ENCODE measurements at regions not wholly inside any gene's neighbourhood (a gene's known extent, or its start where the extent isn't known, plus 50 kb on each side); places are given as distances from the start of the nearest gene placed in this dataset.

DNA sequence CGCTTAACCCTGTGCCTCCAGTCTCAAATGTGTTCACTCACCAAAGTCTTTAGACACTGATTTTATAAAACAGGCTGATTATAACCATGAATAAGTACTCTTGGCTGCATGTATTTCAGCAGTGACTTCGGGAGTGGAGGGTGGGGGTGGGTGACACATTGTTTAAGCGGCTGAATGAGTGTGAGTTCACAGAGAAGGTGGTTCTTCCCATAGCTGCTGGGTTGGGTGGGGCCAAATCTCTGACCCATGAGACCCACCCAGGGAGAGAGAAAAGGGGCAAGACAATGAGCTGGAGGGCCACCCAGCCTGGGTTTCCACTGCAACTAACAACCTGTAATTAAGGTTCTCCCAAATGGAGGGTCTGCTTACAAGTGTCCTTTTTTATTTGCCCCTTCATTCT, 96.4 kb downstream of the SYNE3 start:
- H3K4me1 ChIP-seq, result no peaks in the 10 kb centered on the region
- H3K27me3 ChIP-seq, result no peaks in the 10 kb centered on the region
- TF ChIP-seq, protein P1, sequence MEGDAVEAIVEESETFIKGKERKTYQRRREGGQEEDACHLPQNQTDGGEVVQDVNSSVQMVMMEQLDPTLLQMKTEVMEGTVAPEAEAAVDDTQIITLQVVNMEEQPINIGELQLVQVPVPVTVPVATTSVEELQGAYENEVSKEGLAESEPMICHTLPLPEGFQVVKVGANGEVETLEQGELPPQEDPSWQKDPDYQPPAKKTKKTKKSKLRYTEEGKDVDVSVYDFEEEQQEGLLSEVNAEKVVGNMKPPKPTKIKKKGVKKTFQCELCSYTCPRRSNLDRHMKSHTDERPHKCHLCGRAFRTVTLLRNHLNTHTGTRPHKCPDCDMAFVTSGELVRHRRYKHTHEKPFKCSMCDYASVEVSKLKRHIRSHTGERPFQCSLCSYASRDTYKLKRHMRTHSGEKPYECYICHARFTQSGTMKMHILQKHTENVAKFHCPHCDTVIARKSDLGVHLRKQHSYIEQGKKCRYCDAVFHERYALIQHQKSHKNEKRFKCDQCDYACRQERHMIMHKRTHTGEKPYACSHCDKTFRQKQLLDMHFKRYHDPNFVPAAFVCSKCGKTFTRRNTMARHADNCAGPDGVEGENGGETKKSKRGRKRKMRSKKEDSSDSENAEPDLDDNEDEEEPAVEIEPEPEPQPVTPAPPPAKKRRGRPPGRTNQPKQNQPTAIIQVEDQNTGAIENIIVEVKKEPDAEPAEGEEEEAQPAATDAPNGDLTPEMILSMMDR (IDR thresholded peaks at IDR 0.05), result no peak
- TF ChIP-seq POLR2A (IDR thresholded peaks at IDR 0.05), result no peak
- no peak overlapping the region for H3K4me3 ChIP-seq
- no peak for DNase-seq
- no peaks in the 10 kb centered on the region for H3K9me3 ChIP-seq
- H3K27ac ChIP-seq, result no peak overlapping the region
- peaks cover 0 to 15% (median 0%) of the 10 kb centered on the region in 3 donors for H3K36me3 ChIP-seq

GRCh38 chr14:95419569-95419968, 96.9 kb downstream of the SYNE3 start:
- no peak for DNase-seq
- Histone ChIP-seq H3K27me3 (no peaks in the 10 kb centered on the region), H3K4me1 (no peaks in the 10 kb centered on the region), H3K27ac (no peak overlapping the region), H3K4me3 (no peak overlapping the region), H3K36me3 (peaks cover 0 to 15% (median 0%) of the 10 kb centered on the region in 3 donors), H3K9me3 (no peaks in the 10 kb centered on the region)
- no peak for TF ChIP-seq POLR2A (IDR thresholded peaks at IDR 0.05)
- TF ChIP-seq, protein P1 (IDR thresholded peaks at IDR 0.05), result no peak

DNA sequence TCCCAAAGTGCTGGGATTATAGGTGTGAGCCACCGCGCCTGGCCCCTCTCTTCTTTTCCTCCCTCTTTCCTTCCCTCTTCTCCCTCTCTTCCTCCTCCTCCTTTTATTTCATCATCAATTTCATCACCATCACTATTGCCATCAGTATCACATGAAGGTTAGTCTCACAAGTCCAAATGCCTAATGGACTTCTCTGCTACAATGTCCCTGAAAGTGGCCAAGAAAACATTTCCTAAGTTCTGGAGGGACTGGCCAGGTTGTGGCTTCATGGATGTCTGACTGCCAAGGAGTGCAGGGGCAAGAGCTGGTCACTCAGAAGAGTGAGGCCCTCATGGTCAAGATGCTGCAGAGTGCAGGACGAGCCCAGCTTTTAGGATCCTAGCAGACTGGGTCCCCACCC, 97.6 kb downstream of the SYNE3 start:
- no peak for TF ChIP-seq POLR2A (IDR thresholded peaks at IDR 0.05)
- TF ChIP-seq, protein P1 (IDR thresholded peaks at IDR 0.05), result no peak
- Histone ChIP-seq H3K27me3 (no peaks in the 10 kb centered on the region), H3K4me3 (no peak overlapping the region), H3K27ac (no peak overlapping the region), H3K4me1 (no peaks in the 10 kb centered on the region), H3K9me3 (no peaks in the 10 kb centered on the region), H3K36me3 (peaks cover 0 to 15% (median 0%) of the 10 kb centered on the region in 3 donors)
- DNase-seq, result no peak

DNA sequence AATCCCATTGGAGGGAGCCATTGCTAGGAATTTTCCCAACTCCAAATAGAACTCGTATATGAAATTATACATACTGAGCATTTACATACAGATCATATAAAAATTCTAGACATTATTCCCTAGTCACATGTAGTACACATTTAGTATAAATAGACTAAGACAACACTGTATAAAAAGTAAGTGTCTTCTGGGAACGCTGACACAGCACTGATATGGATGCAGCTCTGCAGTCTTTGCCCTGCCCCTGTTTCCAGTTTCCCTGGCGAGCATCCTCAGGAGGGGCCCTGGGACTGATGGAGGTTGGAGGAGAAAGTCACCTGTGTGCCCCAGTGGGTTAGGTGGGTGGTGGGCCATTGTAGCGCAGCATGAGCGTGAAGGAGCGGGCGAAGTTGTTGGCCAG, 97.8 kb upstream of the CLMN start:
- no peak overlapping the region for H3K4me3 ChIP-seq
- H3K27ac ChIP-seq, result no peak overlapping the region
- DNase-seq, result no peak
- peaks cover 0 to 15% (median 0%) of the 10 kb centered on the region in 3 donors for H3K36me3 ChIP-seq
- H3K9me3 ChIP-seq, result no peaks in the 10 kb centered on the region
- H3K4me1 ChIP-seq, result no peaks in the 10 kb centered on the region
- TF ChIP-seq POLR2A (IDR thresholded peaks at IDR 0.05), result no peak
- TF ChIP-seq, protein P1 (IDR thresholded peaks at IDR 0.05), result no peak
- H3K27me3 ChIP-seq, result no peaks in the 10 kb centered on the region

- H3K36me3 ChIP-seq, result peaks cover 0 to 15% (median 0%) of the 10 kb centered on the region in 3 donors
- no peaks in the 10 kb centered on the region for H3K27me3 ChIP-seq
- no peaks in the 10 kb centered on the region for H3K4me1 ChIP-seq
- TF ChIP-seq, protein P1 (IDR thresholded peaks at IDR 0.05), result no peak
- TF ChIP-seq POLR2A (IDR thresholded peaks at IDR 0.05), result no peak
- no peak overlapping the region for H3K27ac ChIP-seq
- H3K9me3 ChIP-seq, result no peaks in the 10 kb centered on the region
- no peak for DNase-seq
- no peak overlapping the region for H3K4me3 ChIP-seq
Observed at GRCh38 chr14:95415993-95416392, 96.3 kb upstream of the CLMN start.
